ENCODE measurements at regions not wholly inside any gene's neighbourhood (a gene's known extent, or its start where the extent isn't known, plus 50 kb on each side); places are given as distances from the start of the nearest gene placed in this dataset.

DNA sequence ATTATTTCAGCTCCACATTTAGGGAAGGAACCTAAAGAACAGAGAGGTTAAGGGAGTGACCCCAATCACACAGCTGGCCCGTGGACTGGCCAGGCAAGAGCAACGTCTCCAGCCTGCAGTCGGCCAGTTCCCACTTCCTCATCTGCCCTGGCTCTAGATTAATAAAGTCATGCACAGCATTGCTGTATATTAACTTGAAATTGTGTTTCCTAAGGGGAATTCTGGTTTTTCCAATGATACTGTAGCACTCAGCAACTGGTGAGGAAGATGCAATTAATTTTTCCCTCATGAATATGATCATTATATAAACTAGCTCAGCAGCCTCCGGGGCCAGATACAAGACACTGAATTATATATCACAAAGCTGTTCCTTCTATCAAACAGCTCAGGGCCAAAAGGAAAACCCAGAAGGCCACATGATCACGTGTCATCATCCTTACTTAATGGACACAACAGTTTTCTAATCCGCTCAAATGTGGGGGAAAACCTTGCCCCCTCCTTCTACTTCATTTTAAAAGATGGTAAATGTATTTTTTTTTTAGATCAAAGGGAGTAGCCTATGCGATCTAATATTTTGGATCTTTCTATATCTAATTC, 295.3 kb upstream of the PRKCQ start:
- ATAC-seq (no peak), DNase-seq (no peak)
- Histone ChIP-seq H3K36me3 (no peaks in the 10 kb centered on the region), H3K4me1 (no peaks in the 10 kb centered on the region), H3K27me3 (peaks cover 0 to 17% (median 0%) of the 10 kb centered on the region in 9 donors), H3K9me3 (no peaks in the 10 kb centered on the region), H3K27ac (no peak overlapping the region), H3K4me3 (no peak overlapping the region)
- 53 to 64% (median 60%) methylated on average over 7 of the region's 7 CpGs for WGBS, 4 donors
- TF ChIP-seq, protein P1, sequence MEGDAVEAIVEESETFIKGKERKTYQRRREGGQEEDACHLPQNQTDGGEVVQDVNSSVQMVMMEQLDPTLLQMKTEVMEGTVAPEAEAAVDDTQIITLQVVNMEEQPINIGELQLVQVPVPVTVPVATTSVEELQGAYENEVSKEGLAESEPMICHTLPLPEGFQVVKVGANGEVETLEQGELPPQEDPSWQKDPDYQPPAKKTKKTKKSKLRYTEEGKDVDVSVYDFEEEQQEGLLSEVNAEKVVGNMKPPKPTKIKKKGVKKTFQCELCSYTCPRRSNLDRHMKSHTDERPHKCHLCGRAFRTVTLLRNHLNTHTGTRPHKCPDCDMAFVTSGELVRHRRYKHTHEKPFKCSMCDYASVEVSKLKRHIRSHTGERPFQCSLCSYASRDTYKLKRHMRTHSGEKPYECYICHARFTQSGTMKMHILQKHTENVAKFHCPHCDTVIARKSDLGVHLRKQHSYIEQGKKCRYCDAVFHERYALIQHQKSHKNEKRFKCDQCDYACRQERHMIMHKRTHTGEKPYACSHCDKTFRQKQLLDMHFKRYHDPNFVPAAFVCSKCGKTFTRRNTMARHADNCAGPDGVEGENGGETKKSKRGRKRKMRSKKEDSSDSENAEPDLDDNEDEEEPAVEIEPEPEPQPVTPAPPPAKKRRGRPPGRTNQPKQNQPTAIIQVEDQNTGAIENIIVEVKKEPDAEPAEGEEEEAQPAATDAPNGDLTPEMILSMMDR (IDR thresholded peaks at IDR 0.05) = no peak
- no peak for TF ChIP-seq POLR2A (IDR thresholded peaks at IDR 0.05)
- intact Hi-C loops (cut with DNase I) = no loop called here

DNA sequence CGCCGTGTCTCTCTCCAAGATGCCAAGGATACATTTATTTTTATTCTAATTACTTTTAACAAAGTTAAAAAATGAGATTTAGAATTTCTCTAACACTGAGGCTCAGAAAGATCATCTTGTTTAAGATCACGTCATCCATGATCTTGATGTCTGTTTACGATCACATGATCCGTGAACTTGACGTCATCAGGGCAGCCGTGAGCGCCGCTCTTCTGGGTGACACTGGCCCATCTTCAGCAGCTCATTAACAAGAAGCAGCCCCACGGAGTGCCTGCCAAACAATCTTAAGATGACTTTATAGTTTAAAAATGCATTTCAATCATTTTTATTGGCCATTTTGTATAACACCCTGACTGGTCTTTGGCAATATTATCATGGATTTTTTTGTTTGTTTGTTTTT, 291.1 kb upstream of the PRKCQ start:
- Histone ChIP-seq H3K36me3 (no peaks in the 10 kb centered on the region), H3K27me3 (peaks cover 0 to 4% (median 0%) of the 10 kb centered on the region in 9 donors), H3K4me3 (no peak overlapping the region), H3K4me1 (no peaks in the 10 kb centered on the region), H3K27ac (no peak overlapping the region), H3K9me3 (no peaks in the 10 kb centered on the region)
- no peak for TF ChIP-seq POLR2A (IDR thresholded peaks at IDR 0.05)
- TF ChIP-seq, protein P1 (IDR thresholded peaks at IDR 0.05) = no peak
- ATAC-seq (no peak), DNase-seq (no peak)
- intact Hi-C loops (cut with DNase I) = no loop called here
- 87 to 91% (median 89%) methylated on average over 10 of the region's 10 CpGs for whole genome bisulfite sequencing, 4 donors

DNA sequence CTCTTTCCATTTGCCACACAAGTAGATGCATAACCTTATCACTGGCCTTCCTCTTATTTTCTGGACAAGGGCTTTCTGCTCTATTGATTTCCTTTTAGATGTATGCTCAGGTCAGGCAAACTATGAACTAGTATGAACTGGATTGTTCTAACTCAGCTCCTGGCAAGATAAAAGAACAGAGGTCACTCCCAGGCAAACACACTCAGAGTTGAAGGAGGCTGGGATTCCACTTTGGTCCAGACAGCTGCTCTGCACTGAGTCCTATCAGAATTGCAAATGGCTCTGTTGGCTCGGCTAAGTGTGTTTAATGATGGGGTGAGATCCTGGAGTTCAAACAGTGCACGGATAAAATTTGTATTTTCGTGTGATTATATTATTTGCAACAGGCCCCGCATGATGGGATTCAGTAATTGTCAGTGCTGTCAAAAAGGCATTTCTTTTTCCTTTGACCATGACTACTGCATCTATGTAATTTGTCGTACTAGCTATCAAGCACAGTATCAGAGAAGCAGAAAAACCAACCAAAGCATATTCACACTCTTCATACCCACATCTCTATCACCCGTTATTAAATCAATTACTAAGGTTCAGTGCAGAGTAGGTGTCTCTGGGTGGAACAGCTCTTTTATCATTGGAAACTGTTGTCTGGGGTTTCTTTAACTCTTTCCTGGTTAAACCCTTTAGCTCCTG, 288.1 kb upstream of the PRKCQ start:
- Histone ChIP-seq H3K4me3 (no peak overlapping the region), H3K4me1 (no peaks in the 10 kb centered on the region), H3K27ac (no peak overlapping the region), H3K36me3 (no peaks in the 10 kb centered on the region), H3K9me3 (no peaks in the 10 kb centered on the region), H3K27me3 (no peaks in the 10 kb centered on the region)
- intact Hi-C loops (cut with DNase I) = no loop called here
- no peak for ATAC-seq
- no peak for DNase-seq
- WGBS, 4 donors = 63 to 65% (median 64%) methylated on average over 6 of the region's 6 CpGs
- TF ChIP-seq, protein P1 (IDR thresholded peaks at IDR 0.05) = no peak
- no peak for TF ChIP-seq POLR2A (IDR thresholded peaks at IDR 0.05)

DNA sequence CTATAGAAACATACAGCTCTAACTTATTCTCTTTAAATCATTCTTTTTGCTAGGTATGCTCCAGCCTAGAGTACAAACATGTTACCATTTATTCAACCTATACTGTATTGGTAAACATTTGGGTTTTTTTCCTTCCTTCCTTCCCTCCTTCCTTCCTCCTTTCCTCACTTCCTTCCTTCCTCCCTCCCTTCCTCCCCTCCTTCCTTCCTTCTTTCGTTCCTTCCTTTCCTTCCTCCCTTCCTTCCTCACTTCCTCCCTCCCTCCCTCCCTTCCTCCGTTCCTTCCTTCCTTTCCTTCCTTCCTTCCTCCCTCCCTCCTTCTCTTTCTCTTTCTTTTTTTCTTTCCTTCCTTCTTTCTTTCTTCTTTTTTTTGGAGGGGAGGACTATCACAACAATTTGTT, 286.7 kb upstream of the PRKCQ start:
- Histone ChIP-seq H3K9me3 (peaks cover 0 to 4% (median 0%) of the 10 kb centered on the region in 12 donors), H3K4me1 (no peaks in the 10 kb centered on the region), H3K36me3 (no peaks in the 10 kb centered on the region), H3K4me3 (no peak overlapping the region), H3K27ac (no peak overlapping the region), H3K27me3 (no peaks in the 10 kb centered on the region)
- WGBS, 4 donors = 60 to 77% (median 64%) methylated on average over 2 of the region's 2 CpGs
- no peak for DNase-seq
- TF ChIP-seq POLR2A (IDR thresholded peaks at IDR 0.05) = no peak
- TF ChIP-seq, protein P1 (IDR thresholded peaks at IDR 0.05) = no peak
- intact Hi-C loops (cut with DNase I) = no loop called here
- no peak for ATAC-seq
